ENCODE measurements at regions not wholly inside any gene's neighbourhood (a gene's known extent, or its start where the extent isn't known, plus 50 kb on each side); places are given as distances from the start of the nearest gene placed in this dataset.

GRCh38 chr20:54337144-54337543, 129.3 kb downstream of the PFDN4 start:
- Histone ChIP-seq H3K4me1 (ENCODE audit: control insufficient read depth, insufficient read depth, low read length) (no peaks in the 10 kb centered on the region), H3K9me3 (ENCODE audit: control insufficient read depth, insufficient read depth, low read depth, low read length) (no peaks in the 10 kb centered on the region), H3K4me3 (ENCODE audit: low read depth in 2 of 2, low read length in 2 of 2) (no peak overlapping the region), H3K36me3 (ENCODE audit: control insufficient read depth, insufficient read depth, low read length) (no peaks in the 10 kb centered on the region), H3K27ac (ENCODE audit: low read length) (no peak overlapping the region), H3K27me3 (ENCODE audit: control insufficient read depth, insufficient read depth, low read length) (no peaks in the 10 kb centered on the region)
- CTCF ChIA-PET = no interaction called here
- BruUV-seq (replicated peaks) = no TSS peak
- no peak for DNase-seq (ENCODE audit: low read depth, low spot score)
- no peak for ATAC-seq
- intact Hi-C loops (cut with micrococcal nuclease; ENCODE audit: unreplicated experiment) (no loop called here), in situ Hi-C loops (cut with HindIII; ENCODE audit: low pct_unique_long_range_greater_than_20kb, low sequenced_read_pairs) (no loop called here)
- no peak for TF ChIP-seq REST (IDR thresholded peaks at IDR 0.05; ENCODE audit: insufficient read depth in 1 of 2, low read depth in 2 of 2, low read length in 1 of 2)
- no peak for TF ChIP-seq SIN3A (IDR thresholded peaks at IDR 0.05; ENCODE audit: borderline replicate concordance, insufficient read depth, low read depth, low read length)
- TF ChIP-seq TCF7L2 (IDR thresholded peaks at IDR 0.05; ENCODE audit: low read depth, low read length) = no peak
- no peak for TF ChIP-seq POLR2AphosphoS5 (IDR thresholded peaks at IDR 0.05; ENCODE audit: low read depth, low read length)
- TF ChIP-seq CTCF (IDR thresholded peaks at IDR 0.05) = no peak
- POLR2A ChIA-PET = no interaction called here

GRCh38 chr20:54339093-54339492, 131.2 kb downstream of the PFDN4 start:
- POLR2A ChIA-PET = no interaction called here
- ATAC-seq (no peak), DNase-seq (ENCODE audit: low read depth, low spot score) (no peak)
- BruUV-seq (replicated peaks) = no TSS peak
- H3K4me1 ChIP-seq (ENCODE audit: control insufficient read depth, insufficient read depth, low read length) = no peaks in the 10 kb centered on the region
- H3K9me3 ChIP-seq (ENCODE audit: control insufficient read depth, insufficient read depth, low read depth, low read length) = no peaks in the 10 kb centered on the region
- intact Hi-C loops (cut with micrococcal nuclease; ENCODE audit: unreplicated experiment) = no loop called here
- no peak overlapping the region for H3K27ac ChIP-seq (ENCODE audit: low read length)
- CTCF ChIA-PET = no interaction called here
- in situ Hi-C loops (cut with HindIII; ENCODE audit: low pct_unique_long_range_greater_than_20kb, low sequenced_read_pairs) = no loop called here
- no peak overlapping the region for H3K4me3 ChIP-seq (ENCODE audit: low read depth in 2 of 2, low read length in 2 of 2)
- no peaks in the 10 kb centered on the region for H3K27me3 ChIP-seq (ENCODE audit: control insufficient read depth, insufficient read depth, low read length)
- no peak for TF ChIP-seq SIN3A (IDR thresholded peaks at IDR 0.05; ENCODE audit: borderline replicate concordance, insufficient read depth, low read depth, low read length)
- no peak for TF ChIP-seq POLR2AphosphoS5 (IDR thresholded peaks at IDR 0.05; ENCODE audit: low read depth, low read length)
- TF ChIP-seq TCF7L2 (IDR thresholded peaks at IDR 0.05; ENCODE audit: low read depth, low read length) = no peak
- no peak for TF ChIP-seq REST (IDR thresholded peaks at IDR 0.05; ENCODE audit: insufficient read depth in 1 of 2, low read depth in 2 of 2, low read length in 1 of 2)
- no peak for TF ChIP-seq CTCF (IDR thresholded peaks at IDR 0.05)
- H3K36me3 ChIP-seq (ENCODE audit: control insufficient read depth, insufficient read depth, low read length) = no peaks in the 10 kb centered on the region
